HG03139 (cell line): ENCODE measurements at regions not wholly inside any gene's neighbourhood (a gene's known extent, or its start where the extent isn't known, plus 50 kb on each side); places are given as distances from the start of the nearest gene placed in this dataset.
"Not testable (repeated sequence)": the region's sequence is repeated elsewhere in the genome, so short reads cannot be mapped to it uniquely, and the experiment has no call there.

Experiments
- ATAC-seq: cut with Tn5 transposase; IDR thresholded peaks from one replicate; pipeline ENCODE4 v1.9.1; 2021; ENCODE audit not compliant: unreplicated experiment

DNA sequence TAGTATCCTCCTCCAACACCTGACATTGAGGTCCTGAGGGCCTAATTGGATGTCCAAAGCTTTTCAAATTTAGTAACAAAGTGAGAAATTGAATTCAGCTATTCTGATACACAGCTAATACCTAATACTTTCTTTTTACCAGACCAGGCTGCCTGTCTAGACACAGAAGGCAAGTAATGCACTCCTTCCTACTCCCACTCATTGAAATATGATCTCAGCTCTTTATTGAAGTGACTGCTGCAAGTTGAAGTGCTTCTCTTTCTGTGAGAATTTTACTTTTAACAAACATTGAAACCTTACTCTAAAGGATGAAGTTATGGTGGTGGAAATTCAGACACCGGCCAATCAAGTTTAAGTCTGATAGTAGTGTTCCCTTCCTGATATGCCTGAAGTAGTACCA, 90.8 kb upstream of the OGFRL1 start:
- ATAC-seq = no peak

GRCh38 chr6:71198908-71199307, 89.7 kb upstream of the OGFRL1 start:
- ATAC-seq = no peak

DNA sequence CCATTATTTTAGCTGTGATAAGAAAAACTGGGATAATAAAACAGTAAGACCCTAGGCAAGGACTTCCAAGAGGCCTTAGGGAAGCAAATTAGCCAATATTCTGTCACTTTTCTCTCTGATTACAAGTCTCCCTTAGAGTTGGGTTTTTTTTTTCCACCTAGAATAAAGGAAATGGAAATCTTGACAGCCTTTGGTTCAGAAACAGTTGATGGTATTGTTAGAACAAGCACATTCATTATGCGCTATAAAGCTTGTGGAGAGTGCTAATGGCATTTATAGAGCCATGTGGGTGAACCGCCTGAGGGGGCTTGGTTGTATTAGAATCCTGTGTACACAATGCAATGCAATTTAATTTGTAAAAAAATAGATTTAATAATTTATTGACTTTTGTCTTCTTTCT, 88.9 kb upstream of the OGFRL1 start:
- no peak for ATAC-seq

DNA sequence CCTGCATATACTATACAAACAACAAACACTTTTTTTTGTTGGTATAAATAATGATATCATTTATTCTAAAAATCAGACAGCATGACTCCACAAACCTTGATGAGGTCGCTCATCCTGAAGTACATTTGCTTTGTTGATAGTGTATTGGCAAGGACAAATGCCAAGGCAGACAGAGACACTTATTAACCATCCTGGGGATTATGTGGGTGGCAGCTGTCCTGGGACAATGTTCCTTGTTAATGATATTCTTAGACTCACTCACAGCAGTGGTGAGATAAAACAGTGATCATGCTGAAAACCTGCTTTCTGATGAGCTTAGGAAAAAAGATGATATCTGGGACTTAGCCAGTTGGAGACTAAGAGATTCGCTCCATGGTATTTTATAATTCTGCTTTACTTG, 85.4 kb upstream of the OGFRL1 start:
- no peak for ATAC-seq

DNA sequence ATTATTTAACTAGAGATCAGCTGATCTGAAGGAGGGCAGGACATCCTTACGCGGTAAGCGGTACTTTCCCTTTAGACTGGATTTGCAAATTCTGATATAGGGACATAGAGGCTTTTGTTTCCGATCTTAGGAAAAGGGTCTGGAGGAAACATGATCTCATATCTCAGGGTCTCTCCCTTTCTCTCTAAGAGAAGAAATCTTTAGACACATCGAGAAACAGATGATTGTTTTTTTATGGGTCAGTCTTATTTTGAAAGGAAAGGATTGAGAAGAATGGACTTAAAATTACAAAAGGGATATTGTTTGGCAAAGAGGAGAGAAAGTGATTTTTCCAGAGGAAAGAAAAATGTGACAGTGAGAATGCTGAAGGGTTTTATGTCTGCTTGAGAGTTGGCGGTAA, 83.9 kb upstream of the OGFRL1 start:
- no peak for ATAC-seq

DNA sequence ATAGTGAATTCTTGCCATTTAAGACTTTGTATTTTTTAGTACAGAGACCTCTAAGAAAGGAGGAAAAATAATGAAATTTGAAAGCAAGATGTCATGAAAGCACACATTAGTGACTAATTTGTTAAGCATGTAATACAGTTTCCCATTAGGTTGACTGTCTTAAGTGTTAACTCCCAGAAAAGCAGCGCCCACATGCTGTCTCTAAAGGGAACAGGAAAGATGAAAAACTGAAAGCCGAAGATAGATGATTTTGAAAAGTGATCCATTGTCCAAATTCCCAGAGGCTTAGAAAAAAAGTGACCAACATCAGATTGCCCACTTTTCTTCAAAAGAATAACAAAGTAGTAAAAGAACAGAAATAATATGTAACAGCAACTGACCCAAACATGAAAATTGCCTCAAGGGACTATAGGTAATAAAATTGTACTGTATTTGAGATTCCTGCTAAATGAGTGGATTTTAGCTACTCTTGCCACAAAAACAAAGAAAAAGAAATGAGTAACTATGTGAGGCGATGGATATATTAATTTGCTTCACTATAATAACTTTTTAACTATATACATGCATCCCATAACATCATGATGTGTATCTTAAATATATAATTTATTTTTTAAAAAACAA, 83.2 kb upstream of the OGFRL1 start:
- no peak for ATAC-seq

GRCh38 chr6:71206089-71206488, 82.5 kb upstream of the OGFRL1 start:
- ATAC-seq = no peak

DNA sequence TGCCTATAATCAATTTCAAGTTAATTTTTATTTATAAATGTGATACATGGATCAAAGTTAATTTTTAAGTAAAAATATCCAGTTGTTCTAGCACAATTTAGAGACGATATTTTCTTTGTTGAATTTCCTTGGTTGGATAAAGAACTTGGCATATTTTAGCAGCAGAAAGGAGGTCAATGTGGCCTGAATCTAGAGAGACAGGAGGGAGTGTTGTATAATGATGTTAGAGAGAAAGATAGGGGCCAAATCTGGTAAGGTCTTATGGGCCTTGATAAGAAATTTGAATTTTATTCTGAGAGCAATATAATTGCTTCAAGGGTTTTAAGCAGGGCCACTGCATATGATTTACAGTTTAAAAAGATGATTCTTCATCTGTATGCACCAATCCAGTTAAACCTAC, 79.4 kb upstream of the OGFRL1 start:
- ATAC-seq = no peak

DNA sequence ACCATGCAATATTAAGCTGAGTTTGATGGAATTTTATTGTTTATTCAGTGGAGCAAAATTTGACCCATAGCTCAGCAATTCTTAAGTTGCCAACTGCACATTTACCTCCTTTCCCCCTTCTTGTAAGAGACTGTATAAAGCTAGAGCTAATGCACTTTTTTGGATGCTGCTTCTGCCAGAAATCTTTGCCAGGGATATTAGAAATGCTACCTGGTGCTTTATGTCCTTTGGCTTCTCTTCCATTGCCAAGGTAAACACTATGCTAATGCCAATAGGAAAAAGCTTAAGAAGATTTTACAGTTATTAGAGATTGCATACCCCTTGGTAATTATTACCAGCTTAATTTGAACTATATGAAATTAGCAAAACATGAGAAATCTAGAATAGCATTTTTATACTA, 79.0 kb upstream of the OGFRL1 start:
- no peak for ATAC-seq

DNA sequence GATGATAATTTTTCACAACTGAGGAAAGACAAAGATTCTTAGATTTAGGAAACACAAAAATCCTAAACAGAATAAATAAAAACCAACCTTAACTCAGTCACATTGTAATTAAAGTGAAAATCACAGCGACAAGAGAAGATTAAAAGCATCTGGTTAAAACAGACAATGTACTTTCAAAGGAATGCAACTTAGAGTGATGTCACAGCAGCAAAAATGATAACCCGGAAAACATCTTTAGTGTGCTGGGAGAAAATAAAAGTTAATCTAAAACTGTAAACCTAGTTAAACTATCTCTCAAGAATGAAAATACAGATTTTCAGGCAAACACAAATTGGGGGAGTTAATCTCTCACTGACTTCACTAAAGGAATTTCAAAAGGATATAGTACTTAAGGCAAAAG, 76.8 kb upstream of the OGFRL1 start:
- ATAC-seq = no peak

- no peak for ATAC-seq
Measured at GRCh38 chr6:71220466-71220865, 68.1 kb upstream of the OGFRL1 start.

GRCh38 chr6:71222671-71223070, 65.9 kb upstream of the OGFRL1 start:
- no peak for ATAC-seq

DNA sequence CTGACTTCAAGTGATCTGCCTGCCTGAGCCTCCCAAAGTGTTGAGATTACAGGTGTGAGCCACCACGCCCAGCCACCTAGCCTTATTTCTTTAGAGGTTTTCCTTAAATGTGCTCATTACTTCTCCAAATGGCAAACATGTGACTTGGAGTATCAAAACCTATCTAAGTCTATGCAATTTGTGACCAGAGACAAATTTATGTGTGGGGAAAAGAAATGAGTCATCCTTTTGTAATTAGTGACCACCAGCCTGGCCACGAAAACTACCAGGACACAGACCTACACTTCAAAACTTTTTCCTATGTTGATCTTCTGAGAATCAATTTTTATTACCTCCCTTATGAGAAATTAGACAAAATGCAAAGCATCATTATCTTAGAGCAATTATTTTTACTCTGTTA, 64.6 kb upstream of the OGFRL1 start:
- ATAC-seq = no peak

DNA sequence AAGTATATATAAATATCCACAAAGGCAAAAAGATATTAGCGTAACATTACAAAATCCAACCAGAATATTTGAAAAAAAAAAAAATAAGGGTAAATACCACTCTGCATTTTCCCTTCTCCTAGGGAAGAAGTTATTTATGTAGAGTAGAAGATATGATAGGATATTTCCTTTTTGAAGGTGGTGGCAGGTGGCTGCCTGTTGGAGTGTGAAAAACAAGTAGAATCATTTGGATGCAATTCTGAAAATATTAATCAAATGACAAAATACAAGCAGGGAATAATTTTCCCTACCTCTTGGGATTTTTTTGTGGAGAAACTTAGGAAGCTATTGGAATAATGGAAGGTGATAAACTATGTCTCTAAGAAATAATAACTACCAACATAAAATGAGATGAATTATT, 62.5 kb upstream of the OGFRL1 start:
- ATAC-seq = no peak

- ATAC-seq = no peak
Measured at GRCh38 chr6:71228461-71229041, 60.1 kb upstream of the OGFRL1 start.

DNA sequence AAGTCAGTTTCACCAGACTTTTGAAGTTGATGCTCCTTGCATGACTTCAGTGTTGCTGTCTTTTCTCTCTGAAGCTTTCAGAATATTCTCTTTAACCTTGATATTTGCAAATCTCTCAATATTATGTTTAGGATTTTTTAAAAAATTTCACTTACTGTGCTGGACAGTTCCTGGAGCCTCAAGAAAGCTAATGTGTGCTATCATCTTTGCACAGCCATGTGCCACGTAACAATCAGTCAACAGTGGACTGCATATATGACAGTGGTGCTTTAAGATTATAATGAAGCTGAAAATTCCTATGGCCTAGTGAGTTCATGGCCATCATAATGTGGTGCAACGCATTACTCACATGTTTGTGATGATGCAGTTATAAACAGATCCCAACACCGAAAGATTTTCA, 59.1 kb upstream of the OGFRL1 start:
- ATAC-seq = no peak

- not testable (repeated sequence) for ATAC-seq
Measured at GRCh38 chr6:71232890-71233289, 55.7 kb upstream of the OGFRL1 start.

- ATAC-seq = no peak
Measured at GRCh38 chr6:71236926-71237434, 51.6 kb upstream of the OGFRL1 start.

GRCh38 chr6:71238351-71238750, 50.3 kb upstream of the OGFRL1 start:
- no peak for ATAC-seq
